ENCODE measurements at regions not wholly inside any gene's neighbourhood (a gene's known extent, or its start where the extent isn't known, plus 50 kb on each side); places are given as distances from the start of the nearest gene placed in this dataset.

- no peak overlapping the region for H3K4me3 ChIP-seq
- TF ChIP-seq CTCF (IDR thresholded peaks at IDR 0.05) = no peak
- no peak overlapping the region for H3K27ac ChIP-seq
- no peak for DNase-seq (ENCODE audit: low spot score)
Observed at GRCh38 chr18:2316082-2316750, 255.1 kb downstream of the METTL4 start.

GRCh38 chr18:2316751-2317696, 254.3 kb downstream of the METTL4 start:
- no peak for TF ChIP-seq CTCF (IDR thresholded peaks at IDR 0.05)
- DNase-seq (ENCODE audit: low spot score) = no peak
- H3K4me3 ChIP-seq = no peak overlapping the region

GRCh38 chr18:2324459-2324858, 246.8 kb downstream of the METTL4 start:
- no peak overlapping the region for H3K4me3 ChIP-seq
- no peak for TF ChIP-seq CTCF (IDR thresholded peaks at IDR 0.05)
- no peak for DNase-seq (ENCODE audit: low spot score)
- H3K27ac ChIP-seq = no peak overlapping the region

More at GRCh38 chr18:2316751-2317696, 254.3 kb downstream of the METTL4 start:
- no peak overlapping the region for H3K27ac ChIP-seq

GRCh38 chr18:2325308-2325849, 245.9 kb downstream of the METTL4 start:
- no peak for TF ChIP-seq CTCF (IDR thresholded peaks at IDR 0.05)
- Histone ChIP-seq H3K27ac (no peak overlapping the region), H3K4me3 (no peak overlapping the region)
- no peak for DNase-seq (ENCODE audit: low spot score)

- no peak overlapping the region for H3K4me3 ChIP-seq
- DNase-seq (ENCODE audit: low spot score) = no peak
- no peak overlapping the region for H3K27ac ChIP-seq
- TF ChIP-seq CTCF (IDR thresholded peaks at IDR 0.05) = no peak
Observed at GRCh38 chr18:2325933-2326332, 245.4 kb downstream of the METTL4 start.

- TF ChIP-seq CTCF (IDR thresholded peaks at IDR 0.05) = no peak
- no peak overlapping the region for H3K4me3 ChIP-seq
- no peak overlapping the region for H3K27ac ChIP-seq
- no peak for DNase-seq (ENCODE audit: low spot score)
Observed at GRCh38 chr18:2326999-2327398, 244.3 kb downstream of the METTL4 start.
